ENCODE measurements at regions not wholly inside any gene's neighbourhood (a gene's known extent, or its start where the extent isn't known, plus 50 kb on each side); places are given as distances from the start of the nearest gene placed in this dataset.
A peak's percentile ranks its signal among the peaks of the same experiment; 100 is the strongest.

DNA sequence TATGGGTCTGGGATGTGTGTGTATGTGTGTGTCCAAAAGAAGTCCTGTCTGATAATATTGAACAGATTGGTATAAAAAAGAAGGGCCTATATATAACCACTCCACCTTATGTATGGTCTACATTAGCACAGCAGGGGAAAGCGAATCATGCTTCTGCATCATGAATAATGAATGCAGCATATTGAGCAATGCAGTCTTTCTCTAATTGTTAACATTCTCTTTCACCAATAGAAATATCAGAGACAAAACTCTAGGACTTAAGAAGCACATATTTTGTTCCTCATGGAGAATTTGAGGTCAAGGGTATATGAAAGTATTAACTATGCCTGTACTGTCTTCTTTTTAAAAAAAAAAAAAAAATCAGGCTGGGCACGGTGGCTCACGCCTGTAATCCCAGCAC lies 264.3 kb upstream of the NOCT start:
- no peak overlapping the region for H3K18ac ChIP-seq (ENCODE audit: low read length)
- DNase-seq (ENCODE audit: low spot score) = no peak
- no peak overlapping the region for H2BK15ac ChIP-seq (ENCODE audit: low read length)
- no peak overlapping the region for H4K91ac ChIP-seq (ENCODE audit: low read depth, low read length, poor library complexity)
- H3K9me3 ChIP-seq (replicated peaks in 1 of 2; ENCODE audit: control insufficient read depth in 2 of 2, insufficient read depth in 1 of 2, low read depth in 1 of 2, low read length in 2 of 2) = peaks cover 0 to 4% of the 10 kb centered on the region in 2 donors
- H3K23ac ChIP-seq (ENCODE audit: low read depth, low read length, poor library complexity) = no peak overlapping the region
- no peaks in the 10 kb centered on the region for H3K36me3 ChIP-seq (replicated peaks in 1 of 2; ENCODE audit: control insufficient read depth in 2 of 2, insufficient read depth in 2 of 2, low read length in 2 of 2)
- no peak overlapping the region for H3K27ac ChIP-seq (replicated peaks; ENCODE audit: low read length)
- H2AK5ac ChIP-seq (ENCODE audit: low read depth, low read length) = no peak overlapping the region
- H2BK12ac ChIP-seq (ENCODE audit: low read length) = no peak overlapping the region
- no peaks in the 10 kb centered on the region for H3K79me1 ChIP-seq (ENCODE audit: low read depth, low read length)
- H3K27me3 ChIP-seq (ENCODE audit: control insufficient read depth in 3 of 3, insufficient read depth in 3 of 3, low read depth in 1 of 3, low read length in 3 of 3) = no peaks in the 10 kb centered on the region
- H3K4me3 ChIP-seq (ENCODE audit: low read length in 2 of 2) = no peak overlapping the region
- H3K9ac ChIP-seq (ENCODE audit: low read depth, low read length, poor library complexity) = no peak overlapping the region
- no peak overlapping the region for H3K4me2 ChIP-seq (ENCODE audit: insufficient read depth, low read length, poor library complexity, severe bottlenecking)
- H3K4me1 ChIP-seq (ENCODE audit: control insufficient read depth in 2 of 2, insufficient read depth in 1 of 2, low read depth in 1 of 2, low read length in 2 of 2) = peaks cover 0 to 5% of the 10 kb centered on the region in 2 donors
- H4K8ac ChIP-seq (ENCODE audit: low read depth, low read length) = no peak overlapping the region
- no peak overlapping the region for H2BK120ac ChIP-seq (ENCODE audit: low read depth, low read length)
- no CpG with 5 or more reads among the region's 3 CpGs for WGBS, 2 donors (ENCODE audit: extremely low coverage in 2 of 2, insufficient read length in 2 of 2, insufficient replicate concordance in 1 of 2)
- no peak overlapping the region for H3K14ac ChIP-seq (ENCODE audit: low read length)
- H2BK5ac ChIP-seq (ENCODE audit: low read length) = no peak overlapping the region
- no peak overlapping the region for H2AFZ ChIP-seq (ENCODE audit: low read length)
- H3K4ac ChIP-seq (ENCODE audit: low read length) = no peak overlapping the region

DNA sequence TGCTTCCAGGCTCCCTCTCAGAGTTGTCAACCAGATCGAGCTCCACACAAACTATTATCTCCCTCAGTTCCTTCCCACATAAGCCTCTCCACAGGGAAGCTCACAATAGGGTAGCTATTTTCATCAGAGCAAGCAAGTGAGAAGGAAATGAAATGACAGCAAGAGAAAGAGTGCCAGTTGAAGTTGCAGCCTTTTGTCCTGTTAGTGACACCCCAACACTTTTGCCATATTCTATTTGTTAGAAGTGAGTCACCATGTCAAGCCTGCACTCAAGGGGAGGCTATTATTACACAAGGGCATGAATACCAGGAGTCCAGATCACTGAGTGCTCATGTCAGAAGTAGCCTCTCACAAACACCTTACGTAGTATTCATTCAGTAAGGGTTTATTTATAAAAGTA lies 266.3 kb upstream of the NOCT start:
- H3K4me3 ChIP-seq (ENCODE audit: low read length in 2 of 2) = no peak overlapping the region
- no peaks in the 10 kb centered on the region for H3K27me3 ChIP-seq (ENCODE audit: control insufficient read depth in 3 of 3, insufficient read depth in 3 of 3, low read depth in 1 of 3, low read length in 3 of 3)
- H3K79me1 ChIP-seq (ENCODE audit: low read depth, low read length) = no peaks in the 10 kb centered on the region
- H4K91ac ChIP-seq (ENCODE audit: low read depth, low read length, poor library complexity) = no peak overlapping the region
- no peak overlapping the region for H4K8ac ChIP-seq (ENCODE audit: low read depth, low read length)
- H3K23ac ChIP-seq (ENCODE audit: low read depth, low read length, poor library complexity) = no peak overlapping the region
- no peak overlapping the region for H2BK120ac ChIP-seq (ENCODE audit: low read depth, low read length)
- no peak overlapping the region for H2AFZ ChIP-seq (ENCODE audit: low read length)
- H3K27ac ChIP-seq (replicated peaks; ENCODE audit: low read length) = no peak overlapping the region
- no peak overlapping the region for H3K14ac ChIP-seq (ENCODE audit: low read length)
- H2BK15ac ChIP-seq (ENCODE audit: low read length) = no peak overlapping the region
- no peak overlapping the region for H3K9ac ChIP-seq (ENCODE audit: low read depth, low read length, poor library complexity)
- no CpG with 5 or more reads among the region's 2 CpGs for WGBS, 2 donors (ENCODE audit: extremely low coverage in 2 of 2, insufficient read length in 2 of 2, insufficient replicate concordance in 1 of 2)
- H3K9me3 ChIP-seq (replicated peaks in 1 of 2; ENCODE audit: control insufficient read depth in 2 of 2, insufficient read depth in 1 of 2, low read depth in 1 of 2, low read length in 2 of 2) = peaks cover 0 to 6% of the 10 kb centered on the region in 2 donors
- H2BK12ac ChIP-seq (ENCODE audit: low read length) = no peak overlapping the region
- H2BK5ac ChIP-seq (ENCODE audit: low read length) = no peak overlapping the region
- H3K4me1 ChIP-seq (ENCODE audit: control insufficient read depth in 2 of 2, insufficient read depth in 1 of 2, low read depth in 1 of 2, low read length in 2 of 2) = peaks cover 0 to 5% of the 10 kb centered on the region in 2 donors
- H3K36me3 ChIP-seq (replicated peaks in 1 of 2; ENCODE audit: control insufficient read depth in 2 of 2, insufficient read depth in 2 of 2, low read length in 2 of 2) = no peaks in the 10 kb centered on the region
- no peak overlapping the region for H3K4ac ChIP-seq (ENCODE audit: low read length)
- no peak overlapping the region for H2AK5ac ChIP-seq (ENCODE audit: low read depth, low read length)
- no peak overlapping the region for H3K4me2 ChIP-seq (ENCODE audit: insufficient read depth, low read length, poor library complexity, severe bottlenecking)
- no peak overlapping the region for H3K18ac ChIP-seq (ENCODE audit: low read length)
- DNase-seq (ENCODE audit: low spot score) = no peak

DNA sequence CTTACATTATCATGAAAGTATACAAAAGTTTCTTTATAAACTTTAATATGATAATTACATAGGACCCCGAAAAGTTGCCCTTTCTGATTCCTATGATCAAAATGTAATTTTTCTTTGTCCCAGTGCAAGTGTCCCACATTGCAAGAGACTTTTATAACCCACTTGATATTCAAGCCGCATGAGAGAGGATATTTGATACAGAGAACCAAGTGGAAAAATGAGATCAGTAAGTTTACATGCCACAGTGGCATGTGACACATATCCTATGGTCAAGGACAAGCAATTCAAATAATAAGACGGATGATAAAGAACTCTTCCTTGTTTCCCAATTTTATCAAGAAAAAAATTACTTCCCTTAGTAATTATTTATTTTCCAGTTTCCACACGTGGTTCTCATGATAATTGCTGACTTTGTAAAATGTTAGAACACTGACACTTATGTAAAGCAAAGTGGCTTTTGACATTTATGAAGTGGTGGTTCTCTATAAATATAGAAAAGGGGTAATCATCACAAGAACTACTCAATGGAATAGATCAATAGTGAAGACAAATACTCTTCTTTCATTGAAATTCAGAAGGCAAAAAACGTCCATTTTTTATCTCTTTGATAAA lies 273.7 kb upstream of the NOCT start:
- Histone ChIP-seq H3K79me1 (ENCODE audit: low read depth, low read length) (no peaks in the 10 kb centered on the region), H2AK5ac (ENCODE audit: low read depth, low read length) (no peak overlapping the region), H3K4me3 (ENCODE audit: low read length in 2 of 2) (no peak overlapping the region), H2AFZ (ENCODE audit: low read length) (no peak overlapping the region), H3K9ac (ENCODE audit: low read depth, low read length, poor library complexity) (no peak overlapping the region), H4K8ac (ENCODE audit: low read depth, low read length) (no peak overlapping the region), H4K91ac (ENCODE audit: low read depth, low read length, poor library complexity) (no peak overlapping the region), H2BK120ac (ENCODE audit: low read depth, low read length) (no peak overlapping the region), H2BK15ac (ENCODE audit: low read length) (no peak overlapping the region), H3K27me3 (ENCODE audit: control insufficient read depth in 3 of 3, insufficient read depth in 3 of 3, low read depth in 1 of 3, low read length in 3 of 3) (no peaks in the 10 kb centered on the region), H3K18ac (ENCODE audit: low read length) (no peak overlapping the region), H3K9me3 (replicated peaks in 1 of 2; ENCODE audit: control insufficient read depth in 2 of 2, insufficient read depth in 1 of 2, low read depth in 1 of 2, low read length in 2 of 2) (peaks cover 0 to 2% of the 10 kb centered on the region in 2 donors), H2BK5ac (ENCODE audit: low read length) (no peak overlapping the region), H3K36me3 (replicated peaks in 1 of 2; ENCODE audit: control insufficient read depth in 2 of 2, insufficient read depth in 2 of 2, low read length in 2 of 2) (no peaks in the 10 kb centered on the region), H2BK12ac (ENCODE audit: low read length) (no peak overlapping the region), H3K23ac (ENCODE audit: low read depth, low read length, poor library complexity) (no peak overlapping the region), H3K4ac (ENCODE audit: low read length) (no peak overlapping the region), H3K14ac (ENCODE audit: low read length) (no peak overlapping the region), H3K4me2 (ENCODE audit: insufficient read depth, low read length, poor library complexity, severe bottlenecking) (no peak overlapping the region), H3K4me1 (ENCODE audit: control insufficient read depth in 2 of 2, insufficient read depth in 1 of 2, low read depth in 1 of 2, low read length in 2 of 2) (peaks cover 7 to 11% of the 10 kb centered on the region in 2 donors), H3K27ac (replicated peaks; ENCODE audit: low read length) (no peak overlapping the region)
- no CpG with 5 or more reads among the region's 5 CpGs for WGBS, 2 donors (ENCODE audit: extremely low coverage in 2 of 2, insufficient read length in 2 of 2, insufficient replicate concordance in 1 of 2)
- DNase-seq (ENCODE audit: low spot score) = no peak

DNA sequence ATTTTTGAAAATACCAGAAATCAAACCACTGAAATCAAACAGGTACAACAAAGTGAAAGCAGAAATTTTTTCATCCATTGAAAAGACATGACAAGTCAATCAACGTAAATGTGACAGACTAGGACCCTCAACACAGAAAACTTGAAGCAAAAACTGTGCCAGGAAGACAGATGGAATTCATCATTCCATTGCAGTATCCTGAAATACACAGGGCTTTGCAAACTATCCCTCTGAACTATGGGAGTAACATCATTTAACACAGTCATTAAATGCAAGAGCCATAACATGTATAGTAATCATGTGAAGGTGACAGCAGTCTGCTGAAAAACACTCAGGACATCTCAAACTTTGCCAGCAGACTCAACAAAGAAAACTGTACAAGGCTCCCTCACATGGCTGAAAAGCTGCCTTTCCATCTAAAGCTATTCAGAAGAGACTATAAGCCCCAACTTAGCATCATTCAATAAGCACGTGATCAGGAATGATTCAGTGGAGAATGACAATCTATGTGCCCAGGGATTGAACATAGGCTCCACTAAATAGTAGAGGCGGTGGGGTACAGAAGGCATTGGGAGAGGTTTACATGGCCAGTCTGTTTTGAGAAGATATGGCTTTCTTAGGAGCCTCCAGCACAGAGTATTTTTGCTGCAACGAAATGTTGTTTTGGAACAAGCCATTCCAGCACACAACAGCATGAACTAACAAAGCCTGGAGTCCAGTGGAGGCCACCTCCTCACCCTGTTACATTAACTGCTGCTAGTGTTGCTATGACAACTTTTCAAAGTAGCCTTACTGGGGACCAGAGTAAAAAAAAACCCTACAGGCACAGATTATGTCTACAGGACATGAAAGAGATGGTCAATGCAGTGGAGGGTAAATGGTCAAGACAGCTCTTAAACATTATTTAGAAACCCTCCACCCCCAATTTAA lies 274.5 kb upstream of the NOCT start:
- Histone ChIP-seq H3K27ac (replicated peaks; ENCODE audit: low read length) (no peak overlapping the region), H3K23ac (ENCODE audit: low read depth, low read length, poor library complexity) (no peak overlapping the region), H3K4me2 (ENCODE audit: insufficient read depth, low read length, poor library complexity, severe bottlenecking) (no peak overlapping the region), H2AFZ (ENCODE audit: low read length) (peak overlapping the region; percentile 71), H3K9ac (ENCODE audit: low read depth, low read length, poor library complexity) (no peak overlapping the region), H3K27me3 (ENCODE audit: control insufficient read depth in 3 of 3, insufficient read depth in 3 of 3, low read depth in 1 of 3, low read length in 3 of 3) (no peaks in the 10 kb centered on the region), H3K18ac (ENCODE audit: low read length) (peak overlapping the region; percentile 11), H2BK120ac (ENCODE audit: low read depth, low read length) (no peak overlapping the region), H2AK5ac (ENCODE audit: low read depth, low read length) (no peak overlapping the region), H3K4me1 (ENCODE audit: control insufficient read depth in 2 of 2, insufficient read depth in 1 of 2, low read depth in 1 of 2, low read length in 2 of 2) (peaks cover 4 to 11% of the 10 kb centered on the region in 2 donors), H3K9me3 (replicated peaks in 1 of 2; ENCODE audit: control insufficient read depth in 2 of 2, insufficient read depth in 1 of 2, low read depth in 1 of 2, low read length in 2 of 2) (peaks cover 0 to 2% of the 10 kb centered on the region in 2 donors), H4K91ac (ENCODE audit: low read depth, low read length, poor library complexity) (no peak overlapping the region), H3K14ac (ENCODE audit: low read length) (no peak overlapping the region), H2BK12ac (ENCODE audit: low read length) (no peak overlapping the region), H2BK15ac (ENCODE audit: low read length) (no peak overlapping the region), H2BK5ac (ENCODE audit: low read length) (no peak overlapping the region), H3K36me3 (replicated peaks in 1 of 2; ENCODE audit: control insufficient read depth in 2 of 2, insufficient read depth in 2 of 2, low read length in 2 of 2) (no peaks in the 10 kb centered on the region), H3K4ac (ENCODE audit: low read length) (no peak overlapping the region), H4K8ac (ENCODE audit: low read depth, low read length) (no peak overlapping the region), H3K4me3 (ENCODE audit: low read length in 2 of 2) (no peak overlapping the region), H3K79me1 (ENCODE audit: low read depth, low read length) (no peaks in the 10 kb centered on the region)
- no peak for DNase-seq (ENCODE audit: low spot score)
- no CpG with 5 or more reads among the region's 4 CpGs for WGBS, 2 donors (ENCODE audit: extremely low coverage in 2 of 2, insufficient read length in 2 of 2, insufficient replicate concordance in 1 of 2)

All from neuronal stem cell (in vitro differentiated cells).